CD4-positive, alpha-beta T cell treated with Interleukin-1 beta for 1 hour (primary cell): ENCODE measurements at regions not wholly inside any gene's neighbourhood (a gene's known extent, or its start where the extent isn't known, plus 50 kb on each side); places are given as distances from the start of the nearest gene placed in this dataset.
A peak's percentile ranks its signal among the peaks of the same experiment; 100 is the strongest.
"Not testable (repeated sequence)": the region's sequence is repeated elsewhere in the genome, so short reads cannot be mapped to it uniquely, and the experiment has no call there.

Experiments
- DNase-seq, 2 donors: peaks; one replicate each; pipeline ENCODE4 v3.0.0-alpha.2; 2020 to 2022

DNA sequence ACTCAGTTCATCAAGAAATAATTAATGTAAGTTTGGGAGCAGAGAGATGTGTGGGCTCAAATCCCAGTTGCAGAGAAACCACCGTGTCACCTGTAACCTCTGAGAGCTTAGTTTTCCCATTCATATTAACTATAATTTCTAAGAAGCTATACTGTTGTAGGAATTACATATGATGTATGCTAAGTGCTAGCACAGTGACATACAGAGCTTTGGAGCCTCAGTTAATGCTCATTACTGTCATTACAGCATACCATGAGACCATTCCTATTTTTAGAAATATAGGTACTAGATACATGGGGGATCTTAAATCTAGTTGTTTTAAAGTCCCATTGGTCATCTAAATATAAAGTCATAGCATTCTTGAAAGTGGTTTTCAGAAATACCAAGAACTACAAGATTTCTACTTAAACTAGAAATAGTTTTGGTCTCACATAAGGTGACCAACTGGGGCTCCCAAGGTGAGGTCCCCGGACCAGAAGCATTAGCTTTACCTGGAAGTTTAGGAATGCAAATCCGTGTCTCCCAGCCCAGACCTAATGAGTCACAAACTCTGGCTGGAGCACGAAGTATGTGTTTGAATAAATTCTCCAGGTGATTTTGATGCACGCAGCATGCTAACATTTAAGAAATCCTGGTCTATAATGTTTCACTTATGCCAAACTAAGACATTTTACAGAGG is 144.6 kb downstream of the LACC1 start:
- DNase-seq = no peak

DNA sequence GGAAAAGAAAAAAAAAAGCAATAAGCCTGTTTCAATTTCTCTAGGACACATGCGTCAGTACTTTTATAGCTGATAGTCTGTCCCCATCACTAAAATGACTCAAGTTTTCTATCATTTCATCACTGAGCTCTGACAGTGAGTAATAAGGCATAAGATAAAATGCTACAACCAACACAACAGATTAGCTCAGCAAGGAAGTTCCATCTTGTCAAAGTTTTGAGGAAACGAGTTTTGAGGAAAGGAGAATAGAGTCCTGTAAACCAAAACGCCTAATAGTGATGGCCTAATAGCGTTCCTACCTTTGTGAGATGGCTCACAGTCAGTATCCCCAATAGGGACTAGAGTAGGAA is 145.1 kb downstream of the LACC1 start:
- DNase-seq = no peak

DNA sequence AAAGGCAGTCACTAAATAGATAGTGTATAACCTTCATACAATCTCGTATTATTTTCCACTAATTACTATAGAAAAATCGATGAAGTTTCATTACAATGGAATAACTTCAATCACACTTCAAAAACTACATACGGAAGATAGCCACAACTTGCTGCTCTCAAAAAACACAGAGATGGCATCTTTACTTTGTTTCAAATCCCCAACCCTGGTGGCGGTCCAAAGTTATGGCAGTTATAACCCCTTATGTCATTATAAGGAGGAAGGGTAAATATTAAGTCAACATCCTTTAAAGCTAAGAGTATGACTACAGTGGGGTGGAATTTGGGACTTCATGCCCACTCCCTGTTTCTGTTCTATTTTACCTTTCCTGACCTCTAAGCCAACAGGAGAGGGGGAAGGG is 146.5 kb downstream of the LACC1 start:
- DNase-seq = no peak

DNA sequence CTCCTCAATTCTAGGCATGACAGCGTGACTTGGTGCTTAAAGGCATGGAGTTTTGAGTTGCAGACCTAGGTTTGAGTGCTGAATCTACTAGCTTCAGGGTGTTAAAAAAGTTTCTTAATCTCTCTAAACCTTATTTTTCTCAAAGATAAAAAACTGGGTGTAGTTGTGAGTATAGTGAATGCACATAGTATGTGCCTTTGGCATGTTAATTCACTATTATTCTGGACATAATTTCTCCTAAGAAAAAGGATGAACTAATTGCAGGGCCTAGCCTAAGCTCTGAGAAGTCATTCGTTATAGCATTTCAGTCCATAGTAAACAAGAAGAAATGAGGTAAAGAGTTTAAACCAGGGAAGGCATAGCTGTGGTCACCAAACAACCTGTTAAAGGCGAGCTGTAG is 149.0 kb downstream of the LACC1 start:
- no peak for DNase-seq

DNA sequence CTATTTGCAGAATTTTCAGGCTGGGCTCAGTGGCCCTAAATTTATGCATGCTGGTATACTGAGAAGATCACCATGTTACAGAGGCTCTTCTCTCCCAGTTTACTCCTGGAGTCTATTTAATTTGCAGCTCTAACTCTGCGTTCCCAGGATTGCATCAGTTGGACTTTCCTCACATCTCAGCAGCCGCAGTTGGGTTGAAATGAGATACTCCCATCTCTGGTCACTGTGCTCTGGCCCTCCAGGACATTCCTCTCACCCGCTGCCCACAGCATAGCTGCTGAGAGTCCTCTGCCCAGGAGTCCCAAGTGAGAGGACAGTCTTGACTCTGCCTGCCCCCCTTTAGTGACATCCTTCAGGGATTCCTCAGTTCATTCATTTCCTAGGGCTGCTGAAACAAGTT is 150.9 kb downstream of the LACC1 start:
- DNase-seq = no peak

DNA sequence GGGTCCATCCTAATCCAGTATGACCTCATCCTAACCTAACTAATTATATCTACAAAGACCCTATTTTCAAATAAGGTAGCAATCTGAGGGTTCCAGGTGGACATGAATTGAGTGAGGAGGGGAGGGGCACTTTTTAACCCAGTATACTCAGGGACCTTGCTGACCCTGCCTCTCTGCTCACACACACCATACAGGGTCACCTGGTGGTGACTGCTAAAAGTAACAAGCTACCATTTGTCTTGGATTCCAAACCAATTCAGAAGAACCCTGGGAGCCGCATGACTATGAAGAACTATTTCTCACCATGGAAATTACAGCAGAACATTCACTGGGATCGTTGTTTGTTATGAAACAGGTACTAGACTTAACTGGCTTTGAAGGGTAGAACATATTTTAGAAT is 151.9 kb downstream of the LACC1 start:
- no peak for DNase-seq

DNA sequence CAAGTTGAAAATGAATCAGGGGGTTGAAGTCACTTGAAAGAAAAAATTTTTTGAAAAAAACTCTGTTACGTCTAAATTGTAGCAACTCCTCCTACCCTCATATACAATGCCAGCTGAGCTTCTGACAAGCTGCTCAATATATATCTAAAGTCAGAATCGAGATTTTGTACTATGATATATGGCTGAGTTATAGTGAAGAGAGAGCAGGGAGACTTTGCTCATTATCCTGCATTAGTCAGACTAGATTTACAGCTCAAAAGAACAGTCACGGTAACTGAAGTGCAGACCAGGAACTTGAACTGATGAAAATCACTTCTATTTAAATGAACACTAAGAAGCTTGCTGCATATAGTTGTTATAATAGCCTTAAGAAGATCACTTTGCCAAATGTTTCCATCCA is 153.1 kb downstream of the LACC1 start:
- no peak for DNase-seq

DNA sequence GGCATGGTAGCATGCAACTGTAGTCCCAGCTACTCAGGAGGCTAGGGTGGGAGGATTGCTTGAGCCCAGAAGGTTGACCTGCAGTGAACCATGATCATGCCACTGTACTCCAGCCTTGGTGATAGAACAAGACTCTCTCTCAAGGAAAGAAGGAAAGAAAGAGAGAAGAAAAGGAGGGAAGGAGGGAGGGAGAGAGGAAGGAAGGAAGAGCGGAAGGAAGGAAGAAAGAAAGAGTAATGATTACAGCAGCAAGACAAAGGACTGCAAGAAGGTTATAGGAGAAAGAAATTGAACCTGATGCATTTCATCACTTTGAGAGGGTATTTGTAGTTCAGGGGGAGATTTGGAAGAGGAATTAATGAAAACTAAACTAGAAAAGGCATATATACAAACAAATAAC is 155.7 kb downstream of the LACC1 start:
- no peak for DNase-seq

DNA sequence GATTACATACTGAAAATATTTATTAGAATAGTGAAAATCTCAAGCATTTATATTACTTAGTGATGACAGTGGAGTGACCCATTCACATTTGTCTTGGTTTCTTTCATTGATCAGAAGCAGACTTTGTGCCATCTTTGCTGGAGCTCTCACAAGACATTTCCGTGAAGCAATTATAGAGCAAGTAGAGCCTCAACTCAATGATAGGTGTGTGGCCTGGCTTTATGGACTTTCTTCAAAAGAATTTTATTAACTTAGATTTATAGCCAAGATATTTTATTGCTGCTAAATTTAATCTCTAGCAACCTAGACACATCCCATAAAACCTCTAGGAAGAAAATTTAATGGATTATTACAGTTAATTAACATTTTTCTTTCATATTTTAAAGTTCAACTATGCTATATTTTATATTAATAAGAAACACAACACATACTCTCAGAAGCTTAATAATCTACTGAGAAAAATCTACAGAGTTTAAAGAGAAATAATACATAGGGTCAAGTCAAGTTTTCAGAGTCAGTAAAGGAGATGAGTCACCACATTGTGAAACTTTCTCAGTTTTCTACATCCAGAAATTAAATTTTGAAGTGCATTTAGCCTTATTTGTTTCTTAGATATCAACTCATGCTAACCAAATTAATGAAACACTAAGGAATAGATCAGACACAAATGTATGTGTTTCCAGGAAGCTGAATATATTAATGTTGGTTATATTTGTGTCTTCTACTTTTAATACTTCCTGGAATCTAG is 160.5 kb downstream of the LACC1 start:
- no peak for DNase-seq

DNA sequence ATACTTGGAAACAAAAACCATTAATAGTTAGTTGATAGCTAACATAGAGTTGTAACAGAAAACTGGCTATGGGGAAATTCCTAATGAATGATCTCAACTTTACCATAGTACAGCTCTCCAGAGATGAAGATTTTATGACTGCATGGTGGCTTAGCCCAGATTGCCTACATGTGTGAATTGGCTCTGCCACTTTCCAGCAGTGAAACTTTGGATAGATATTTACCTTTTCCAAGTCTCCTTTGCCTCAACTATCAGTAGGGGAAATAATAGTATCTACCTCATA is 161.1 kb downstream of the LACC1 start:
- DNase-seq = no peak

DNA sequence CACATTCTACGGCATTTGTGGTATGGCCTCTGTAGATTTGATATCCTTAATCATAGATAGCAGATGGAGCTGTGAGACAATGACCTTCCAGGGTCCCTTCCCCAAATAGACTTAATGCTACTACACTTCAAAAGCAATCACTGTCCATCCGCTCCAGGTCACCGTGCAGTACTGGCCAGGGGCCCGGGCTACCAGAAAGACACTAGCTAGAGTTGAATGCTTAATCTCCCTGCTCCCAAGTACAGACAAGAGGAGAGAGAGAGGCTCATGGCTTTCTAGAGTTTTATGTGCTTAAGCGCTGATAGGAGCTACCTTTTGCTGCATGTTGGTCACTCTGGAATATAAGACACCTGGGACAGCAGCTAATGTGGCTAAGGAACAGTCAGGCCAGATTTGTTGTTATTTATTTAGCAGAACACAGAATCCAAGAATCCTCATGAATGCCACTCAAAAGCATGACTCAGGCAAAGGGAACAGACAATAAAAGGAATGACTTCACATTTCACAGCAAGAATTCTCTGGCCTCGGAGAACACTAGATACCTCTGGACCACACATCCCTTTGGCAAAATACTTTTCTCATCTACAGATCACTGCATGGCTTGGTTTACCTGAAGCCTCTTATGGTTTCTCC is 165.0 kb downstream of the LACC1 start:
- no peak for DNase-seq

DNA sequence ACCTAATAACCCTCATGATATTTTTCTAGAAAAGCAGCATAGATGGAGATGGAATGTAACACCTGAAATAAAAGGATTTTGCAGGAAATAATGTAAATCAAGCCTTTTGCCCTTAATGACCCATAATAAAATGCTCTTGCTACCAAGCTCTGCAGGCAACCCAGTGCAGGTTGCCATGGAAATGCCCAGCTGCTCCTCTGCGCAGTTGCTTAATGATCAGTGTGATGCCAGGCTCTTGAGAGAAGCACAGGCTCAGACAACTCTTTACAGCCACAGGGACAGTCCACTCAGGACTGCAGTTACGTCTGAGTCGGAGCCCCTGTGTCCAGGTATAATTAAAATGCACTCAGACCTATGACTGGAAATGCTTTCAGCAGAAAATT is 165.5 kb downstream of the LACC1 start:
- DNase-seq = no peak

DNA sequence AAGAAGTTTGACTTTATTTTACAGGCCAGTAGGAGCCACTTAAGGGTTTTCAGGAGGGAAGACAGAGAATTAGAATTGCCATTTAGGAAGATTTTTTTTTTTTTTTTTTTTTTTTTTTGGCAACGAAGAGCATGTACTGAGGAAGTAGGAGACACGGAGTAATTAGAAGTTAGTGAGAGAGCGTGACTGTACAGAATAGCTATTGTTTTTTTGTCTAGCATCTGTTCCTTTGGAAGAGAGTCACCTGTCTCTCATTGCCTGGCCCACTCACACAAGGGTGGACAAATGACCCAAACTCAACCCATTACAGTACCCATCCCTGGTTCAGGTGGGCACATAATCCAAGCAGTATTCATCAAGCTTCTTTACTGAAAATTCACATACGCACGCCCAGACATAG is 166.7 kb downstream of the LACC1 start:
- DNase-seq = no peak

DNA sequence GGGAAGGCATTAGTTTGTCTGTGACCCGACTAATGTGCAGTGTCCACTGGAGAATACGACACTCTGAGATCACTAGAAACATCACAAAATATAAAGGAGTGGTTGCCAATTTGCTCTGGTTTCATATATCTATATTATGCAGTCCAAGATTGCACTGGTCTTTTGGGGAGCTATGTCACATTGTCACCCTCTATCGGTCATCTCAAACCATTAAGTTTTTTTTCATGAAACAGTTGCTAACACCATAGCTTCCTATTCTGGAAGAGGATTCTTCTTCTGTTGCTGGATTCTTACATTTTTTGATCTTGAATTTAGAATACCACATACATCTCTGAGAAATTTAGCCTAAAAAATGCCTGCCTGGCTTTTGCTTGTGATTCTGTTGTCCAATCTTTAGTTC is 168.6 kb downstream of the LACC1 start:
- no peak for DNase-seq

DNA sequence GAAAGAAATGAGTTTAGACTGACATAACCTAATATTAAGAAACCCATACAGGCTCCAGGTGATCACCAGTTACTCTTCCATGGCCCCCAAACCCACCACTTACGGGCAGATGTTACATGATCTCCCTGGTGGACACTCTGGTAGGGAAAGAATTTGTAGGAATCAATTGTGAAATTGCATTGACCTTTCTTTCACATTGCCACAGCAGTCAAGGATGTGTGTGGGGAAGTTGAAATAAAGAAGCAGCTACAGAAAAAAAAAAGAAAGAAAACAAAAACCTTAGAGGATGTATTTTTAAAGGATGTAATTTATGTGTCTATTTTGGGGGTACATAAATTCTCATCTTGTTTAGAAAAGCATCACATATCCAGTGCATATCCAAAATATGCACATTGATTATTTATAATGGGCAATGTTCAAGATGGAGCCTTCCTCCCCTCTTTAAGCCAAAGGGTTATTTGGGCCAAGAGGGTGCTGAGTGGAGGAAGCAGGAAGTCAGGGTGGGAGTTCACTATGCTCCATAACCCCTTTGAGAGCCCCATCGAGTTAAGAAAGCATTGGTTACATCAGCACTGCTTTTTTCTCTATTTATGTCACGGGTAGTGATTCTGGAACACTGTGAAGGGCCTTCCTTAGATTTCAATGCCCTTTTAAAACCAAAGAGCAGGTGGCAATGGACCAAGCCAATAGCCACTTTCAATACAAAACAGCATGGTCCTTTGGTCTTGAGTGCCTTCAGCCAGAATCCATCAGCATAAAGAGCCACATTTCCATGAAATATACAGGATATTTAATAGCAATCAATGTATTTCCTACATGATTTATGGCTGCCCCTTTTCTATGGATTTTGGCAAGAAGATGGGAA is 169.6 kb downstream of the LACC1 start:
- DNase-seq = no peak

DNA sequence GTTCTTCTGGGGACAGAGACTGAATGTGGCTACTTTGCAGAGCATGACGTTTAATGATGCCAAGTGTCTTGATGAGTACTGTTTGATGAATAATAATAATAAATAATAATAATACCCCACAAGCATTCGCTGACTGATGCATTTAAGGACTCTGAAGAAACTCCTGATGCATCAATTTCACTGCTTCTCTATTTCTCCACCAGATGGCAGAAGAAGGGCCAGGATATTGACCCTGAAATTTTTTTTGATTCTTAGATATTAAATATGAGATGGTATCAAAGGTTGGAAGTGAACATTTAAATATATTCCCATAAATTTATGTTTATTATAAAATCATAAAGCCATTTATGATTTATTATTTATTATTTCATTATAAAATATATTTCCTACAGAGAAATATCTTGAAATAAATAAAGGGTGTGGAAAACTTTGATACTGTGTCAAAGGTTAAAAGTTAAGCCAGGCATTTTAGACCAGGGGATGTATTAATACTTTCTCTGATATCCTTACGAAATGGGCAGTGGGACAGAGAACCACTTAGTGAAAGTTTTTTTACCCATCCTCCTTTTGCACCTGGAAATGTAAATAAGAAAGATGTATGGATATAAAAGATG is 170.9 kb downstream of the LACC1 start:
- peak in 1 of 2 donors; percentile 47 for DNase-seq

DNA sequence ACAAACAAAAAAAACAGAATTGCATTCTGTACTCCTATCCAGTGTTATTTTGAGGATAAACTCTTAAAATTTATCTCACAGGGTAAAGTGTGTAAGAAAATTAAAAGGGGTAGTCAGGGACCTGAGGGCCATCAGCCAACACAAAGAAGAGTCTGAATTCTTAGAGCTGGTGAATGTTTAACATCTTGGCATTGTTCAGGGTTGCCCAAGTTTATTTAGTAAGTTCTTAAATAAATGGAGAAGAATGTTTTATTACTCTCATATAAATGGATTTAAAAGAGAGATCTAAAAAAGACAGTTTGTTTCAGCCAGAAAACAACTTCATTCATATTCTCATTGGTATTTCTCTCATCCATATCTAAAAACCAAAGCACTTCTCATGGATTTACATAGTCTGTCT is 171.7 kb downstream of the LACC1 start:
- DNase-seq = no peak

DNA sequence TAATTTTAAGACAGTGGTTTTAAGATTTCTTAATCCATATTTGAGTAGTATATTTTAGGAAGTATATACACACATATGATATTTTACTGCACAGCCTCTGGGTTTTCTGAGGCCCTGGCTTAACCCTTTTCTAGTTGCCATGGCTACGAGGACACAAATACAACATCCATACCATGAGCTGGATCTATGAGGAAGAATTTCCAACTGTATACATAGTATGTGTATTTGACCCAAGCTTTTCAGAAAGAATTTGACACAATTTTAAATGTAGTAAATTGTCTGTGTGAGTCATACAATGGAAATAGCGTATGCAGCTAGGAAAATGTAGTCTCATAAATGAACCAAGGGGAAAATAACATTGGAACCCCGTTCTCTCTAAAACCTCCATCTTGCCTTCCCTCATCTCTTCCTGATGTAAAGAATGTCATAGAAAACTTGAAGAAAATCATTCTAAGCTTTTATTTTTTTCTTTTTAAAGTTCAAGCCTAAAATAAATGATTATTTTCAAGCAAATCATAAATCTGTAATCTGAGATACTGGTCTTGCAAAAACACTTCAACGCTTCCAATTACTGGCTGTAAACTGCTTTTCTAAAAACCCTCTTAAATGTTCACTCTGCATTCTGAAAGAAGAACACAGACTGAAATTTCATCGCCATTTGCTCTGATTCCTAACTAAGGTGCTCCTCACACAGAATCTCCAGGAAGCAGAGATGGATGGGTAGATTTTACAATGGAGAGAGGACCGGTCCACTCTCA is 172.4 kb downstream of the LACC1 start:
- no peak for DNase-seq

DNA sequence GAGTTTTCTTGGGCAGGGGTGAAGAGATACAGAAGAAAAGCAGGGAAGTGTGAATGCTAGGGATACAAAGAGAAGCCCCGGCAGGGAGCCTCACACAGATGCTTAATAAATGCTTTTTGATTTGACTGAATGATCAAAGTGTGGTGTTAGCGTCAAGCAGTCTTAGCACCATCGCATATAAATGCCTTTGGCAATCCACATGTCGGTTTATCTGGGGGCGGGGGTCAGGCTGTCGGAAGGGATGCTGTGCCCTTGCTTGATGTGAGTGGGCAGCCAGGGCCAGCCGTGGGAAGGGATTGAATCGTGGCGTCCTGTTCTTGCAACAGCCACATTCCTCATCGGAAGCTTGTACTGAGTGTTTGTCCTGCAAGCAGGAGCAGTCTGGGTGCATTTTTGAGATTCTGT is 173.1 kb downstream of the LACC1 start:
- DNase-seq = no peak

DNA sequence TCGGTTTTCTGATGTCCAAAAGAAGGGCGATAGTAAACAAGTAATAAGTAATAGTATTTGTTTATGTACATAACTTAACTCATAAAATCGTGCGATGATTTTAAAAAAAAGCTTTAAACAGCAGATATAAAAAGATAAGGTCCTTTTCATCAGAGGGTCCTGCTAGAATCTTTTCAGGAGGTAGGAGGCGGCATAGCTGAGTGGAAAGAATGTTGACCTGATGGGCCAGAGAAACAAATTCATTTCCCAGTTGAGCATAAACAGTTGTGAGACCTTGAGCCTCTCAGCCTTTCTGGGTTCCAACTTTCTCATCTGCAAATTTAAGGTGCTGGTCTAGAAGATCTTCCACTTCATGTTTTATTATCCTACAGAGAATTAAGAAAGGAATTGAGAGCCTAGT is 173.5 kb downstream of the LACC1 start:
- DNase-seq = no peak

DNA sequence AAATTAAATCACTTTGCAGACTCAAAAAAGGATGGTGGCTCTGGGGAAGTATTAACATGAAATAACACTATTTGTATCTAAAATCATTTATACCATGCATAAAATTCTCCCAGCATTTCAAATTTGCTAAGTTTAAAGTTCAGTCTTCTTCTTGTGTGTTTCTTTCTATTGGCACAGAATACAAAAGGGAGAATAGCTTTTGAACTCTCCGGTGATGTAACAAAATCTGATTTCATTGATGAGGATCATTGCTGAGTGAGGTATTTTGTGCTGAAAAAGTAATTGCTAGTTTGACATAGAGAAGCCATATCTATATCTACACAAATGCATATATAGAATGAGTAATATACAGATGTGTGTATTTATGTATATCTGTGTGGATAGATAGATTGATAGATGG is 174.8 kb downstream of the LACC1 start:
- no peak for DNase-seq

DNA sequence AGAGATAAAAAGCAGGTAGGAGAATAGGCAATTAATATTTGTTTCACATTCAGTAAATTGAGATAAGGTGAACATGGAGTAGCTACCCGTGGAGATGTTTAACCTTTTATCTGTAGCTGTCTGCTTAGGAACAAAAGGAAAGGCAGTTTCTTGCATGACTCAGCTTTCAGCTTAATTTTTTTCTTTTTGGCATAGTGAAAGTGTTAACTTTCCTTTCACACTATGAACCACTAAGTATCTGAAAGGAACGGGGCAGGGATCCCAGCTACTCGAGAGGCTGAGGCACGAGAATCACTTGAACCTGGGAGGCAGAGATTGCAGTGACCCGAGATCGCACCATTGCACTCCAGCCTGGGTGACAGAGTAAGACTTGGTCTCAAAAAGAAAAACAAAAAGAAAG is 176.0 kb downstream of the LACC1 start:
- not testable (repeated sequence) for DNase-seq

DNA sequence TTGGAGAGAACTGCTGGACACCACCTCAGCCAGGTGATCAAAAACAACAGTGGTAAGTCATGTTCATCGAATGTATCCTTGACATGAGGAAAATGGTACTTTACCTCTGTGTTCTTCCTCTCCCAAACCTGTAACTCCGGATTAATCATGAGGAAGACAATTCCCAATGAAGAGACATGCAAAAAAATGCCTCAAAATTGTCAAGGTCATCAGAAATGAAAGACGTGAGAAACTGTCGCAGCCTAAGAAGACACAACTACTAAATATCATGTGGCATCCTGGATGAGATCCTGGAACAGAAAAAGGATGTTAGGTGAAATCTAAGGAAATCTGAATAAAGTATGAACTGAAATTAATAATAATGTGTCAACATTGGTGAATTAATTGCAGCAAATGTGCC is 178.4 kb downstream of the LACC1 start:
- DNase-seq = no peak
